HUES64 (cell line): ENCODE measurements at regions not wholly inside any gene's neighbourhood (a gene's known extent, or its start where the extent isn't known, plus 50 kb on each side); places are given as distances from the start of the nearest gene placed in this dataset.

ENCODE experiments used
- H3K27ac ChIP-seq: 2 replicates; pipeline ENCODE4 v1.7.0; 2013; ENCODE audit warnings: low read depth, low read length, inconsistent platforms
- H3K27me3 ChIP-seq: 2 replicates; pipeline ENCODE4 v1.6.1; 2013; ENCODE audit warnings: mild to moderate bottlenecking, low read length; ENCODE audit not compliant: insufficient read depth
- H3K36me3 ChIP-seq: 2 replicates; pipeline ENCODE4 v1.6.1; 2013; ENCODE audit warnings: mild to moderate bottlenecking, low read length; ENCODE audit not compliant: insufficient read depth
- H3K4me1 ChIP-seq: 2 replicates; pipeline ENCODE4 v1.6.1; 2013; ENCODE audit warnings: mild to moderate bottlenecking, low read length, moderate library complexity; ENCODE audit not compliant: insufficient read depth
- H3K4me3 ChIP-seq: 2 replicates; pipeline ENCODE4 v1.5.1; 2013; ENCODE audit warnings: mild to moderate bottlenecking, low read length, moderate library complexity
- H3K9ac ChIP-seq: 2 replicates; pipeline ENCODE4 v1.6.1; 2013; ENCODE audit warnings: mild to moderate bottlenecking, low read depth, low read length
- H3K9me3 ChIP-seq: 2 replicates; pipeline ENCODE4 v1.6.1; 2013; ENCODE audit warnings: low read depth, low read length; ENCODE audit not compliant: insufficient read depth
- WGBS: fragments of 150-250, 120-280 bp; methylation state at CpG from one replicate; pipeline ENCODE4 v1.1.7; 2013; ENCODE audit warnings: missing lambda C conversion rate; 5-methylcytosine and 5-hydroxymethylcytosine counted together

DNA sequence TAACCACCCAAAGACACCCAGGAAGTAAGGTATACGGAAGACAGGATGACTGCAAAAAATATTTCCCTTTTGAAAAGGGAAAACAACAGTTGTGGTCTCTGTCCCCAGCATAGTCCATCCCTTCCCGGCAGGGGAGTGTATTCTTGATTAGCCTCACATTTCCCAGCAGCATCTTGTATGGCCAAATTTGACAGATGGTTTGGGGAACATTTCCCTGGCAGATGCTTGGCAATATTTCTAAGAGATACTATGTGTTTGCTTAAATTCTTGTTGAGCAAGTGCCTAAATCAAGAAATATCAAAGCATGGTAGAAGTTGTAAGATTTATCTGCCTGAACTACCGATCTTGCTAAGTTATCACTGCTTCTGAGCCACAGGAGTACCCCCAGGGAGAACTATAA is 56.9 kb upstream of the TPK1 start:
- 96% methylated on average over 3 of the region's 3 CpGs for WGBS
- no peaks in the 10 kb centered on the region for H3K36me3 ChIP-seq
- no peaks in the 10 kb centered on the region for H3K27me3 ChIP-seq
- no peak overlapping the region for H3K9ac ChIP-seq
- H3K4me1 ChIP-seq, result no peaks in the 10 kb centered on the region
- no peaks in the 10 kb centered on the region for H3K9me3 ChIP-seq
- no peak overlapping the region for H3K27ac ChIP-seq
- H3K4me3 ChIP-seq, result no peak overlapping the region
